ENCODE measurements at regions not wholly inside any gene's neighbourhood (a gene's known extent, or its start where the extent isn't known, plus 50 kb on each side); places are given as distances from the start of the nearest gene placed in this dataset.
"Not testable (repeated sequence)": the region's sequence is repeated elsewhere in the genome, so short reads cannot be mapped to it uniquely, and the experiment has no call there.

DNA sequence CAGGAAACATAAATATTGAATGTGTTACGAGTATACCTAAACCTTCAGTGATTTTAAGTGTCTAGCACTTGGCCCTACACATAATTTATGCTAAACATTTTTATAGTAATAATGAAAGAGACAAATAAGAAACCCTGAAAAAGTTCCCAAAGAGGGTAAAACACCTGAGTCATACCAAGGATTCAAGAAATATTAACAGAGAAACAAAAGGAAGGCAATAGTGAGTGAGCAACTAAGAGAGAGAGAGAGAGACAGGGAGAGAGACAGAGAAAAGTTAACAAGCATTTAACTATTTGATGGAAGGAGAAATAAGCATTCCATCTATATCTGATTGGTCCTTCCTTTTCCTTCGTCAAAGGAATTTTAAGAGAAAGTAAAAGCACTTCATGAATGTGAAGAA lies 743.6 kb upstream of the POU3F4 start:
- Mint-ChIP-seq H3K27me3 (ENCODE audit: low read depth) (no peaks in the 10 kb centered on the region), H3K4me1 (no peaks in the 10 kb centered on the region), H3K27ac (no peak overlapping the region), H3K36me3 (ENCODE audit: low read depth) (no peaks in the 10 kb centered on the region), H3K4me3 (no peak overlapping the region), H3K9me3 (peaks cover 11% of the 10 kb centered on the region)
- TF ChIP-seq, protein P1, sequence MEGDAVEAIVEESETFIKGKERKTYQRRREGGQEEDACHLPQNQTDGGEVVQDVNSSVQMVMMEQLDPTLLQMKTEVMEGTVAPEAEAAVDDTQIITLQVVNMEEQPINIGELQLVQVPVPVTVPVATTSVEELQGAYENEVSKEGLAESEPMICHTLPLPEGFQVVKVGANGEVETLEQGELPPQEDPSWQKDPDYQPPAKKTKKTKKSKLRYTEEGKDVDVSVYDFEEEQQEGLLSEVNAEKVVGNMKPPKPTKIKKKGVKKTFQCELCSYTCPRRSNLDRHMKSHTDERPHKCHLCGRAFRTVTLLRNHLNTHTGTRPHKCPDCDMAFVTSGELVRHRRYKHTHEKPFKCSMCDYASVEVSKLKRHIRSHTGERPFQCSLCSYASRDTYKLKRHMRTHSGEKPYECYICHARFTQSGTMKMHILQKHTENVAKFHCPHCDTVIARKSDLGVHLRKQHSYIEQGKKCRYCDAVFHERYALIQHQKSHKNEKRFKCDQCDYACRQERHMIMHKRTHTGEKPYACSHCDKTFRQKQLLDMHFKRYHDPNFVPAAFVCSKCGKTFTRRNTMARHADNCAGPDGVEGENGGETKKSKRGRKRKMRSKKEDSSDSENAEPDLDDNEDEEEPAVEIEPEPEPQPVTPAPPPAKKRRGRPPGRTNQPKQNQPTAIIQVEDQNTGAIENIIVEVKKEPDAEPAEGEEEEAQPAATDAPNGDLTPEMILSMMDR (IDR thresholded peaks at IDR 0.05; ENCODE audit: unreplicated experiment in 3 of 3) = no peak

- no peak overlapping the region for H3K4me3 Mint-ChIP-seq
- TF ChIP-seq, protein P1 (IDR thresholded peaks at IDR 0.05; ENCODE audit: unreplicated experiment in 3 of 3) = no peak
- no peaks in the 10 kb centered on the region for H3K36me3 Mint-ChIP-seq (ENCODE audit: low read depth)
- no peak overlapping the region for H3K27ac Mint-ChIP-seq
- no peaks in the 10 kb centered on the region for H3K27me3 Mint-ChIP-seq (ENCODE audit: low read depth)
- no peaks in the 10 kb centered on the region for H3K4me1 Mint-ChIP-seq
- peaks cover 11% of the 10 kb centered on the region for H3K9me3 Mint-ChIP-seq
Observed at GRCh38 chrX:82765811-82766210, 742.3 kb upstream of the POU3F4 start.

- H3K27me3 Mint-ChIP-seq (ENCODE audit: low read depth) = no peaks in the 10 kb centered on the region
- TF ChIP-seq, protein P1 (IDR thresholded peaks at IDR 0.05; ENCODE audit: unreplicated experiment in 3 of 3) = no peak
- no peaks in the 10 kb centered on the region for H3K36me3 Mint-ChIP-seq (ENCODE audit: low read depth)
- H3K27ac Mint-ChIP-seq = no peak overlapping the region
- H3K4me1 Mint-ChIP-seq = no peaks in the 10 kb centered on the region
- no peak overlapping the region for H3K4me3 Mint-ChIP-seq
- H3K9me3 Mint-ChIP-seq = peaks cover 26% of the 10 kb centered on the region
Observed at GRCh38 chrX:82775426-82775825, 732.7 kb upstream of the POU3F4 start.

DNA sequence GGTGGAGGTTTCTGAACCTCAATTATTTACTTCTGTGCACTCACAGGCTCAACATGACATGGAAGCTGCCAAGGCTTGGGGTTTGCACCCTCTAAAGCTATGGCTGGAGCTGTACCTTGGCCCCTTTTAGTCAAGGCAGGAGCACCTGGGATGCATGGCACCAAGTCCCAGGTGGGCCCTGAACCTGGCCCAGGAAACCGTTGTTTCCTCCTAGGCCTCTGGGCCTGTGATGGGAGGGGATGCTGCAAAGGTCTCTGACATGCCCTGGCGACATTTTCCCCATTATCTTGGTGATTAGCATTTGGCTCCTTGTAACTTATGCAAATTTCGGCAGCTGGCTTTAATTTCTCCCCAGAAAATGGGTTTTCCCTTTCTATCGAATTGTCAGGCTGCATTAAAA lies 726.1 kb upstream of the POU3F4 start:
- peaks cover 21% of the 10 kb centered on the region for H3K9me3 Mint-ChIP-seq
- no peaks in the 10 kb centered on the region for H3K36me3 Mint-ChIP-seq (ENCODE audit: low read depth)
- H3K4me3 Mint-ChIP-seq = no peak overlapping the region
- H3K4me1 Mint-ChIP-seq = no peaks in the 10 kb centered on the region
- H3K27me3 Mint-ChIP-seq (ENCODE audit: low read depth) = no peaks in the 10 kb centered on the region
- H3K27ac Mint-ChIP-seq = no peak overlapping the region
- TF ChIP-seq, protein P1 (IDR thresholded peaks at IDR 0.05; ENCODE audit: unreplicated experiment in 3 of 3) = no peak

- not testable (repeated sequence) for H3K36me3 Mint-ChIP-seq (ENCODE audit: low read depth)
Observed at GRCh38 chrX:82812902-82813301, 695.2 kb upstream of the POU3F4 start.

DNA sequence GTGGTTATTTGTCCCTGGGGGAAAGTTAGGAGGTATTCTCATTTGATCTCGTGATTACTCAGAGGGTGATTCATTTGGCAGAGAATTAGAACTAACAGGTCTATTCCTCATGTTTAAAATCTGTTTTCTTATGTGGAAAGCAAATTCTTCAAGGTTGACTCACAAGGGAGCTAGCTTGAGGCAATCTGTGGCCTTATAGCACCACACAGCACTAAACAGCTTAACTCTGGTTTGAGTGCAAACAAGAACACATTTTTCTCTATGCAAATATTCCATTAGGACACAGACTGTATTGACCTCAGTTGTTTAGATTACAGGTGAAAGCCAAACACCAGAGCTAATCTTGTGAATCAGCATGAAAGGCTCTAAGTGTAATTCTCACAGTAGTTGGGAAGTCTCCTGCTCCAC lies 694.4 kb upstream of the POU3F4 start:
- Mint-ChIP-seq H3K4me1 (no peaks in the 10 kb centered on the region), H3K36me3 (ENCODE audit: low read depth) (no peaks in the 10 kb centered on the region), H3K27ac (no peak overlapping the region), H3K4me3 (no peak overlapping the region), H3K27me3 (ENCODE audit: low read depth) (no peaks in the 10 kb centered on the region), H3K9me3 (peaks cover 17% of the 10 kb centered on the region)
- TF ChIP-seq, protein P1 (IDR thresholded peaks at IDR 0.05; ENCODE audit: unreplicated experiment in 3 of 3) = no peak

More at GRCh38 chrX:82812902-82813301, 695.2 kb upstream of the POU3F4 start:
- not testable (repeated sequence) for H3K4me3 Mint-ChIP-seq; H3K27me3 Mint-ChIP-seq (ENCODE audit: low read depth); H3K4me1 Mint-ChIP-seq; H3K27ac Mint-ChIP-seq
- peaks cover 17% of the 10 kb centered on the region for H3K9me3 Mint-ChIP-seq

Data from nephron (organoid).